CD4-positive, alpha-beta T cell (primary cell): ENCODE measurements at regions not wholly inside any gene's neighbourhood (a gene's known extent, or its start where the extent isn't known, plus 50 kb on each side); places are given as distances from the start of the nearest gene placed in this dataset.

Source experiments
- ATAC-seq: fragments of 200-7000 bp; cut with Tn5 transposase; one replicate; pipeline ENCODE4 v1.10.0; 2022; ENCODE audit warnings: mild to moderate bottlenecking; ENCODE audit not compliant: poor library complexity
- CTCF ChIA-PET: fragments of 350-600 bp; sonication (Branson Sonifier 250); formaldehyde crosslinking; loops from one replicate; lab custom pipeline; 2021; ENCODE audit warnings: antibody characterized with exemption, inconsistent platforms; lab: Charles Lee
- POLR2A ChIA-PET: fragments of 350-600 bp; sonication (Branson Sonifier 250); formaldehyde crosslinking; loops from one replicate; lab custom pipeline; 2021; ENCODE audit warnings: antibody characterized with exemption, inconsistent platforms; lab: Charles Lee
- DNase-seq, 14 experiments: peaks; one replicate each; pipeline ENCODE4 v3.0.0-alpha.2; 2013 to 2020; ENCODE audit warnings: mixed read lengths in 2 of 14
- H3K27ac ChIP-seq, 2 donors: one replicate each; pipeline versions ENCODE4 v1.5.1 to v1.7.0; 2013; ENCODE audit warnings: low read length in 2 of 2, low read depth in 1 of 2, mild to moderate bottlenecking in 1 of 2
- H3K27me3 ChIP-seq, 2 experiments: 1 replicate in 1 of 2; 2 replicates in 1 of 2; pipeline versions ENCODE4 v1.6.1 to v1.7.0; 2013; ENCODE audit warnings: low read length in 2 of 2, control low read depth in 1 of 2, mild to moderate bottlenecking in 1 of 2, moderate library complexity in 1 of 2; ENCODE audit not compliant: insufficient read depth in 2 of 2, control insufficient read depth in 1 of 2
- H3K36me3 ChIP-seq: one replicate; pipeline ENCODE4 v1.6.1; 2013; ENCODE audit warnings: low read length, control low read depth; ENCODE audit not compliant: insufficient read depth
- H3K4me1 ChIP-seq: one replicate; pipeline ENCODE4 v1.6.1; 2013; ENCODE audit warnings: low read length, control low read depth; ENCODE audit not compliant: insufficient read depth
- H3K4me3 ChIP-seq: one replicate; pipeline ENCODE4 v1.5.1; 2013; ENCODE audit warnings: mild to moderate bottlenecking, low read length, moderate library complexity
- H3K9me3 ChIP-seq, 2 experiments: 1 replicate in 1 of 2; 2 replicates in 1 of 2; pipeline versions ENCODE4 v1.6.1 to v1.7.0; 2013; ENCODE audit warnings: low read length in 2 of 2, mild to moderate bottlenecking in 2 of 2, control low read depth in 1 of 2, moderate library complexity in 1 of 2; ENCODE audit not compliant: control insufficient read depth in 1 of 2, insufficient read depth in 1 of 2
- H3K27ac Mint-ChIP-seq: one replicate; pipeline ENCODE4 v1.8.0; 2020; ENCODE audit warnings: mixed read lengths
- H3K27me3 Mint-ChIP-seq: one replicate; pipeline ENCODE4 v1.8.0; 2021; ENCODE audit warnings: mixed read lengths
- H3K36me3 Mint-ChIP-seq: one replicate; pipeline ENCODE4 v1.8.0; 2021; ENCODE audit warnings: low read depth, mixed read lengths
- H3K4me1 Mint-ChIP-seq: one replicate; pipeline ENCODE4 v1.8.0; 2021; ENCODE audit warnings: low read depth, mixed read lengths
- H3K4me3 Mint-ChIP-seq: one replicate; pipeline ENCODE4 v1.8.0; 2020; ENCODE audit warnings: mild to moderate bottlenecking, mixed read lengths
- H3K9me3 Mint-ChIP-seq: one replicate; pipeline ENCODE4 v1.8.0; 2020; ENCODE audit warnings: mixed read lengths
- CTCF ChIP-seq: fragments of 200-600 bp; IDR thresholded peaks from one replicate; pipeline ENCODE4 v1.8.0; 2022; ENCODE audit warnings: antibody characterized with exemption, mild to moderate bottlenecking
- intact Hi-C, 2 experiments: fragments of 100-400 bp; cut with DNase I in 1 of 2; cut with micrococcal nuclease in 1 of 2; formaldehyde crosslinking; loops; one replicate each; pipeline versions ENCODE4 v1.15.1 to v1.9.0; 2023 to 2025; cut with DNase I, micrococcal nuclease

DNA sequence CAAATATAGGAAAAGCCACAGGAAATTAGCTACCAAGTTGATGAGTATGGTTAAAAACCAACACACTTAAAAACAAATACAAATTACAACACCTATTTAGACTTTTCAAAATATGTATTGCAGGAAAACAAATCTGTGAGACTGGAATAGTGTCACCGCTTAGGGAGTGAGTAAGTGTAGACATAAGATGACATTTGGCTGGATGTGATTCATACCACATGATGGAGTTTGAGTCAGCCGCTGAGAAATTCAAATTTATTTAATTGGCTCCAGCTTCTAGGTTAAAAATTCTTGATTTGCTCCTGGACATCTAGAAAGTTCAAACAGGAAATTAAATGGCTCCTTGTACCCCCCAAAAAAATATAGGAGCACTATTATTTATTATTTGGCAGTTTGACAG, 531.7 kb downstream of the SLITRK1 start:
- intact Hi-C loops, result no loop called here
- Histone ChIP-seq H3K27me3 (no peaks in the 10 kb centered on the region), H3K27ac (no peak overlapping the region), H3K4me1 (no peaks in the 10 kb centered on the region), H3K9me3 (no peaks in the 10 kb centered on the region), H3K4me3 (no peak overlapping the region), H3K36me3 (no peaks in the 10 kb centered on the region)
- H3K36me3 Mint-ChIP-seq, result no peaks in the 10 kb centered on the region
- H3K4me3 Mint-ChIP-seq, result no peak overlapping the region
- ATAC-seq, result no peak
- no peaks in the 10 kb centered on the region for H3K9me3 Mint-ChIP-seq
- ChIA-PET CTCF (no interaction called here), POLR2A (no interaction called here)
- no peaks in the 10 kb centered on the region for H3K27me3 Mint-ChIP-seq
- H3K4me1 Mint-ChIP-seq, result no peaks in the 10 kb centered on the region
- no peak overlapping the region for H3K27ac Mint-ChIP-seq
- no peak for TF ChIP-seq CTCF
- no peak for DNase-seq

- Histone ChIP-seq H3K36me3 (no peaks in the 10 kb centered on the region), H3K27ac (no peak overlapping the region), H3K9me3 (no peaks in the 10 kb centered on the region), H3K4me3 (no peak overlapping the region), H3K4me1 (no peaks in the 10 kb centered on the region), H3K27me3 (no peaks in the 10 kb centered on the region)
- Mint-ChIP-seq H3K27me3 (no peaks in the 10 kb centered on the region), H3K9me3 (peaks cover 12% of the 10 kb centered on the region), H3K36me3 (no peaks in the 10 kb centered on the region), H3K27ac (no peak overlapping the region), H3K4me3 (no peak overlapping the region), H3K4me1 (no peaks in the 10 kb centered on the region)
- ATAC-seq (no peak), DNase-seq (no peak)
- intact Hi-C loops, result no loop called here
- no peak for TF ChIP-seq CTCF
- POLR2A ChIA-PET, result no interaction called here
- CTCF ChIA-PET, result no interaction called here
Measured at GRCh38 chr13:83344518-83344917, 537.8 kb downstream of the SLITRK1 start.

- H3K27me3 Mint-ChIP-seq, result no peaks in the 10 kb centered on the region
- no peaks in the 10 kb centered on the region for H3K9me3 ChIP-seq
- H3K27ac ChIP-seq, result no peak overlapping the region
- intact Hi-C loops, result no loop called here
- H3K4me1 ChIP-seq, result no peaks in the 10 kb centered on the region
- H3K36me3 Mint-ChIP-seq, result no peaks in the 10 kb centered on the region
- H3K36me3 ChIP-seq, result no peaks in the 10 kb centered on the region
- H3K4me3 ChIP-seq, result no peak overlapping the region
- CTCF ChIA-PET, result no interaction called here
- no peak overlapping the region for H3K27ac Mint-ChIP-seq
- ATAC-seq (no peak), DNase-seq (no peak)
- POLR2A ChIA-PET, result no interaction called here
- no peak for TF ChIP-seq CTCF
- H3K4me3 Mint-ChIP-seq, result no peak overlapping the region
- H3K4me1 Mint-ChIP-seq, result no peaks in the 10 kb centered on the region
- no peaks in the 10 kb centered on the region for H3K27me3 ChIP-seq
- peaks cover 10% of the 10 kb centered on the region for H3K9me3 Mint-ChIP-seq
Measured at GRCh38 chr13:83340170-83340569, 542.1 kb downstream of the SLITRK1 start.
